ENCODE measurements at regions not wholly inside any gene's neighbourhood (a gene's known extent, or its start where the extent isn't known, plus 50 kb on each side); places are given as distances from the start of the nearest gene placed in this dataset.
"Not testable (repeated sequence)": the region's sequence is repeated elsewhere in the genome, so short reads cannot be mapped to it uniquely, and the experiment has no call there.

GRCh38 chrX:94834226-94834625 lies 1160.2 kb downstream of the FAM133A start:
- no peak for DNase-seq

GRCh38 chrX:94850811-94851210 lies 1176.8 kb downstream of the FAM133A start:
- peak in 1 of 2 donors; percentile 10 for DNase-seq

- no peak for DNase-seq
Observed at GRCh38 chrX:94854251-94854650, 1180.2 kb downstream of the FAM133A start.

- DNase-seq = not testable (repeated sequence)
Observed at GRCh38 chrX:94862470-94862869, 1188.5 kb downstream of the FAM133A start.

GRCh38 chrX:94871640-94872039 lies 1197.6 kb downstream of the FAM133A start:
- no peak for DNase-seq

GRCh38 chrX:94901849-94902248 lies 1227.8 kb downstream of the FAM133A start:
- no peak for DNase-seq

- DNase-seq = no peak
Observed at GRCh38 chrX:94908171-94908570, 1234.2 kb downstream of the FAM133A start.

GRCh38 chrX:94908648-94909047 lies 1234.6 kb downstream of the FAM133A start:
- no peak for DNase-seq

- peak in 1 of 2 donors; percentile 2 for DNase-seq
Observed at GRCh38 chrX:94914235-94914634, 1240.2 kb downstream of the FAM133A start.

GRCh38 chrX:94932278-94932965 lies 1258.4 kb downstream of the FAM133A start:
- no peak for DNase-seq

GRCh38 chrX:94936722-94937121 lies 1262.7 kb downstream of the FAM133A start:
- no peak for DNase-seq

GRCh38 chrX:94937491-94937890 lies 1263.5 kb downstream of the FAM133A start:
- no peak for DNase-seq

- DNase-seq = no peak
Observed at GRCh38 chrX:94942603-94943002, 1268.6 kb downstream of the FAM133A start.

- not testable (repeated sequence) for DNase-seq
Observed at GRCh38 chrX:94946137-94946536, 1272.1 kb downstream of the FAM133A start.

GRCh38 chrX:94961730-94962129 lies 1287.7 kb downstream of the FAM133A start:
- DNase-seq = no peak

GRCh38 chrX:94977562-94977961 lies 1303.6 kb downstream of the FAM133A start:
- no peak for DNase-seq

- no peak for DNase-seq
Observed at GRCh38 chrX:94977986-94978385, 1304.0 kb downstream of the FAM133A start.
